ENCODE measurements at regions not wholly inside any gene's neighbourhood (a gene's known extent, or its start where the extent isn't known, plus 50 kb on each side); places are given as distances from the start of the nearest gene placed in this dataset.

DNA sequence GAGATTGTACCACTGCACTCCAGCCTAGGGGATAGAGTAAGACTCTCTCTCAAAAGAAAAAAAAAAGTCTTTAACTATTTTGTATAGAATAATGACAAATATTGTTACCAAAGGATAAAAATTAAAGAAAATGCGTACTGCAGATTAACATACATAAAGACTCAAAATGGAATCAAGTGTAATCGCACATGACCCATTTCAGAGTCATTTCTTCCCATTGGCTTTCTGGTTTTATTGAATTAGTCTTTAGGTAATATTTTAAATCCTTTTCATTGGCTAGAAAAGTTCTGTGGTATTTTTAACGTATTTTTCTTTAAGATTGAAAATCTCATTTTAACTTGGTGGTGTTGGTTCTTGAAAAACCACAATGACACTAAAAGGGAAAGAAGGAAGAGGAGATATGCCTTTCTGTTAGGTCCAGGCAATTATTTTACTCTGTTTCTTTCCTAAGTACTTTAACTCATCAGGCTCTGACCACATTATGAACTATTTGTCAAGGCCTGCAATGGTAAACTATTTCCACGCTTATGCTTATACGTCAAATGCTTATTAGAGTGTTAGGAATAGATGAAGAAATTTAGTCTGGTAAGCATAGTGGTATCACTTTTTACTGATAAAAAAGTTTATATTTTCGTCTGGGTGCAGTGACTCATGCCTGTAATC, 52.3 kb downstream of the PLEKHG1 start:
- no peak for DNase-seq (ENCODE audit: low read depth)

- DNase-seq (ENCODE audit: low read depth): no peak
Measured at GRCh38 chr6:150652848-150653613, 53.3 kb downstream of the PLEKHG1 start.

- DNase-seq (ENCODE audit: low read depth): no peak
Measured at GRCh38 chr6:150654608-150655007, 54.9 kb downstream of the PLEKHG1 start.

DNA sequence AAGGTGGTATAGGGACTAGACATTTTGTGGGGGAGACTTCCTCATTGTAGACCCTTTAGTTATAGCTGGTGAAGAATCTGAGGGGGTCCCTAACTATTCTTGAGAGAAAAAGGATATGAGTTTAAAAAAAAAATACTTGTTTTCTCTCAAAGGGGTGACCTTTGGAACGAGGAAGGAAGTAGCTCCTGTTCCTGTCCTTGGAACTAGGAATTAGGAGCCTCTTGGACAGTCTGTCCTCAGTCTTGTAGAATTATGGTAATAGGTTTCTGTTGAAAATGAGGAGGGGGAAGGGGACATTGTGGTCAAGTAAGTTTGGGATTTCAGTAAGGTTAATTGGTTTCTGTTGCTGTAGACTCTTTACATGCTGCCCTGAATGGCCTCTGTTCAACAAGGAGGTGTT, 56.5 kb downstream of the PLEKHG1 start:
- no peak for DNase-seq (ENCODE audit: low read depth)

DNA sequence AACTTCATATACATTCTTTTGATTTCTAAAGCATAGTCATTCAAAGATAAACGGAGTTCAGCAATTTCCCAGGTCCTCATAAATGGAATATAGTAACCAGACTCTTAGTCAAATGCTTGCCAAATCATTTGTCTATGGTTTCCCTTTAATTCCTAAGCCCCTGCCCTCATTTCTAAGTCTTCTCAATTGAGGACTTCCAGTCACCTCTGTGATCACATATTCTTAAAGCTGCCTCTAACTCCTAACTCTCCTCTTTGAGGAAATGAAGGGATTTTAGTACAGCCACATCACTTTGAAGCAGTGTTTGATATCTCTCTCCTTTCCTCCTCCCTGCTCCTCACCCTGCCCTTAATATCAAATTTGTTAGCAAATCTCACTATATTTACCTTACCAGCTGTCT, 58.7 kb downstream of the PLEKHG1 start:
- DNase-seq (ENCODE audit: low read depth): no peak

DNA sequence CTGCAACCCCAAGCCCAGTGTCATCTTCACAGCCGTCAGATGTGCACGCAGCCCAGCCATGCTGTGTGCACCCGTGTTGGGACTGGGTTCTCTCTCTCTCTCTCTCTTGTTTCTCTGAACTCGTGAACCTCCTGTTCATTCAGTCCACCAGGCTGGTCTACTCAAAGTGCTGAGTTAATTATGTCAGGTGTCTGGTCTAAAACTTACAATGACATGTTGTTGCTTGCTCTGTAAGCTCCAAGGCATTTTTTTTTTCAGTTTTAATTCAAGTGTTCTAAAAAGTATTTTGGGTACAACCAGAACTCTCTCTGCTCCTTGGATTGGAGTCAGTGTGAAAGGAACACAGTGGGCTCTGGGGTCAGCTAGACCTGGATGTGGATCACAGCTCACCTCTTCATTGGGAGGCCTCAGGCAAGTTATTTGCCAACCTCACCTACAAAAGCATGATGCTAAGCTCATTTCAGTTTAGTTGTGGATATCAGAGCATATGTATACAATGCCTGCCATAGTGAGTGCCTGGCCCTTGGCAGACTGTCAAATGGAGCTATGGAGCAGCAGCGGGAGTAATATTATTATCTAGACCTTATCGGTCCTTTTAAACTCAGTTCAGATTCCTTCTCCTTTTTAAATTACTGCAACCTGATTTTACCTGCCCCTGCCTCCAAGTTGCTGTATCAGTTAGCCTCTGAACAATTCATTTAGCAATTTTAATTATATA, 59.5 kb downstream of the PLEKHG1 start:
- no peak for DNase-seq (ENCODE audit: low read depth)

DNA sequence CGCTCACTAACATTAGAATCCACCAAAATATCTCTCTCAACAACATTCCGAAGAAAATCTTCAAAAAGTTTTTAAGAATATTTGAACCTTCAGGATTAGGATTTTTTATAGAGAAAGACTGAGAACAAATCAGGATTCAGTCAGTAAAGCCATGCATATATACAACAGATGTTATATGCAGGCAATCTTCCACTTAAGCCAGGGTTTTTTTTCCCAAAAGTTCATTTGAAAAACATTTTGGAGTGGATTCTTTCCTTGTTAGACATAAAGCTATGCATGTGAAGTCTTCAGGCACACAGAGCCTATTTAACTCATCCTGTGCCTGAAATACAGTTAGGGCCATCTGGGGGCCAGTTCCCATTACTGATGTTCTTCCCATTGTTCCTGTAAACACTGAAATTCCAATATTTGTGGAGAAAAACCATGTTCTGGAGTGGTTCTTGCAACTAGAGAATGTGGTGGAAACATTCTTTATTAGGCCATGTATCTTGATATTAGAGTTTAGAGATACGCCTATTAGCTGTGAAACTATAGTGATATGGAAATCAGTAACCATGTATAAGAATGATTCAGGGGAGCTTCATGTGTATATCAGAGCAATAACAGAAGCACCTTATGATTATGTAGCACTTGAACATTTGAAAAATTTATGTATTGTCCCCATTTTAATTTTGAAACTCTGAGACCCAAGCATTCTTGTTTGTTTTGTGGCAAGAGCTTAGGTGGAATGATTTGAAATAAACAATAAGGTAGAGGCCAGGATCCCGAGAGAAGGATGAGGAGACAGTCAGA, 61.7 kb downstream of the PLEKHG1 start:
- DNase-seq (ENCODE audit: low read depth): no peak

DNA sequence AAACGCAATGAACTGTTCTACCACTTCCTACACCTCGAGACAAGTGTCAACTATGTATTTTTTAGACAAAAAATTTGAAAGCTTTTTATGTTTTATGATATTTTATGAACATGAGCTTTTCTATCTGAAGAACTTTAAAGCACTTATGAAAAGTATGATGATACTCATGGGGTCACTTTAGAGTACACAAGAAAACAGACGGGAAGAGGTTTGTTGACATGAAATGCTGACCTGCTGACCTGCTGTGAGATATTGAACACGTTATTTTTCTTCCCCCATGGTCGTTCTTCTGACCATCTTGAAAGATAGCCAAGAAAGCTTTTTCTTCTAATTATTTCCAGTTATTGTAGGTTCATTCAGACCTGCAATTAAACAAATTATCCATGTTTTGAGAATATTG, 63.1 kb downstream of the PLEKHG1 start:
- no peak for DNase-seq (ENCODE audit: low read depth)

DNA sequence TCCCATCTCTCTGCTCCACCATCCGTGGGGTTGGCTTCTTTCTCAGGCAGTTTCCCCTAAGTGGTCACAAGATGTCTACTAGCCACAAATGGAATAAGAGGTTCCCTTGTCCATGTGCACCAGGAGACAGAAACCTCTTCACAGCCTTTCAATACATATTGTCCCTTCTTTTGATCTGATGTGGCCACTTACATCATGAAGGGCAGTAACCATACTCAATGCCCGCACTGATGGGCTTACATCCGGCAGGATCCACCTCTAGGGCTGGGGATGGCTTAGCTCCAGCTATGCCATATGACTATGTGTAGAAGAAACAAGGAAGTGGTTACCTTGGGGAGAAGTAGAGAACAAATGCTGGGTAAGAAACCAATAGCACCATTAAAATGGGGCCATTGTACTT, 64.4 kb downstream of the PLEKHG1 start:
- DNase-seq (ENCODE audit: low read depth): no peak

GRCh38 chr6:150666071-150666470, 66.4 kb downstream of the PLEKHG1 start:
- no peak for DNase-seq (ENCODE audit: low read depth)

- DNase-seq (ENCODE audit: low read depth): no peak
Measured at GRCh38 chr6:150667359-150667758, 67.7 kb downstream of the PLEKHG1 start.

GRCh38 chr6:150667977-150668716, 68.5 kb downstream of the PLEKHG1 start:
- no peak for DNase-seq (ENCODE audit: low read depth)

- no peak for DNase-seq (ENCODE audit: low read depth)
Measured at GRCh38 chr6:150668900-150669302, 69.2 kb downstream of the PLEKHG1 start.

- DNase-seq (ENCODE audit: low read depth): no peak
Measured at GRCh38 chr6:150670311-150670710, 70.6 kb downstream of the PLEKHG1 start.

DNA sequence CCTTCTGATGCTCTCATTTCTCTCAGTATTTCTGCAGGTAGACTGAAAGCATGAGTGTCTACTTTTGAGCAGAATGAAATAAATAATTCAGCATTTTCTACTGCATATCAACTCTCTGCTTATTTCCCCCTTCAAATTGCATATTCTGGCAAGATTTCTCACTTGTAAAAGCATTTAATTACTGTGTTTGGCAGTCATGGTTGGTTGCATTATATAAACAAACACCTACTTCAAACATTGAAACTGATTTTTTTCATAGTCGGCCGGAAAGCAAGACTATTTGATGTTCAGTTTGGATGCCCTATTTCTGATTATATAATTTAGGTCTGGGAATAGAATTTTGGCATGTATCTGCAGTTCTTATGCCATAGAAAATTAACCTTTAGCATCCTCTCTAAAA, 73.1 kb downstream of the PLEKHG1 start:
- no peak for DNase-seq (ENCODE audit: low read depth)

GRCh38 chr6:150673720-150674346, 74.1 kb downstream of the PLEKHG1 start:
- DNase-seq (ENCODE audit: low read depth): no peak

DNA sequence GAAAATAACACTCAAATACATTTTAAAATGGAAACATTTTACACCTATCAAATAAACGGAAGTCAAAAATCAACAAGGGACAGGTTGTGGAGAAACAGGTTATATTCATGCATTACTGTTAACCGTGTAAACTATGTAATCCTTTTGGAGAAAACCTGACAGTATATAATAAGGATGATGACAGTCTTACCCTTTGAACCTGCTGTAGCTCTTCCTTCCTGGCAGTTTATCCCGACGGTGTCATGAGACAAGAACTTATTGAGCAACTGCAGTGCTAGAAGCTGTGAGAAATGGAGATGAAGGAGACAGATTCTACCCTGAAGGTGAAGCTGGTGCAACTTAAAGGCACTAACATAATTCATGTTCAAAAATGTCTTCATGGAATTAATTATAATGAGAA, 76.7 kb downstream of the PLEKHG1 start:
- DNase-seq (ENCODE audit: low read depth): no peak

GRCh38 chr6:150676772-150677171, 77.1 kb downstream of the PLEKHG1 start:
- no peak for DNase-seq (ENCODE audit: low read depth)

- DNase-seq (ENCODE audit: low read depth): no peak
Measured at GRCh38 chr6:150680510-150680909, 80.8 kb downstream of the PLEKHG1 start.

DNA sequence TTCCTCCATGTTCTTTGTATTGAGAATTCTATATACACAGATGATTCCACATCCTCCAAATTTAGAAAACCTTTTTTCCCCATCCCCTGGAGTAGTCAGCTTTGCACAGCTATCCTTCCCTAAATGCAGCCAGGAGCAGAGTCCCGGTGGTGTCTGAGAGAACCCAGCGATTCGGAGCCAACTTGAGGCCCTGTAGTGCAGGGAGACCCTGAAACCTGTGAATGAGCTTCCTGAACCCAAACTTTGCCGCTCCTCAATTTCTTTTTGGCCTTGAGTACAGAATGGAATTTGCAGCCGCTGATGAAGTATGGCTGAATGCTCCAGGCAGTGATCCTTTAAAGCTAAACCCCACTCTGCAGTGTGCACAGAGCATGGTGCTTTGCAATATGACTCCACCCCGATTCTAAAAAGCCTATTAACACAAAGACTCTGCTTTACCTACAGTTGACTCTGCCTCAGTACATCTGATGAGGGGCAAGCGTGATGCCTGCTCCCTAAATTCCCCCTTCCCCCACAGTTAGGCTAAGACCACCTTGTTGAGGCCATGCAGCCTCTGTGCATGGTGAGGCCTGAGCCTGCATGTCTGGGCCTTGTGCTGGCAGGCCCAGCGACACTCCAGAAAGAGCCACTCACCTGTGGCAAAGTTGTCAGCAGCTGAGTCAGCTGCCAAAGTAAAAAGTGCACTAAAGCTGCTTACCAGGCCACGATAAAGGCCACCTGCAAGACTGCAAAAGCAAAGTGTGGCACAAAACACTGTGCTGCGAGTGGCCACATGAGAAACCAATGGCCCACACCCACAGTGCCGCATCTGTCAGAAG, 82.1 kb downstream of the PLEKHG1 start:
- DNase-seq (ENCODE audit: low read depth): no peak
